Endometrium (tissue), 2 donors: ENCODE measurements at regions not wholly inside any gene's neighbourhood (a gene's known extent, or its start where the extent isn't known, plus 50 kb on each side); places are given as distances from the start of the nearest gene placed in this dataset.

Source experiments
- FAIRE-seq: peaks from 2 replicates; lab custom pipeline; 2012; peaks lifted over from hg19 to GRCh38; lab: Jason Lieb, UNC
- donor health status: control.
- donor health status: control.

GRCh38 chr2:106629981-106630380 lies 142.8 kb downstream of the CD8B2 start:
- no peak for FAIRE-seq

GRCh38 chr2:106631281-106631680 lies 144.1 kb downstream of the CD8B2 start:
- FAIRE-seq = no peak

GRCh38 chr2:106638043-106638442 lies 150.9 kb downstream of the CD8B2 start:
- peak; percentile 98 for FAIRE-seq

GRCh38 chr2:106638580-106638979 lies 151.4 kb downstream of the CD8B2 start:
- no peak for FAIRE-seq

GRCh38 chr2:106642679-106643078 lies 155.5 kb downstream of the CD8B2 start:
- FAIRE-seq = peak; percentile 100

- FAIRE-seq = no peak
Observed at GRCh38 chr2:106644623-106645022, 157.5 kb downstream of the CD8B2 start.

GRCh38 chr2:106646605-106647004 lies 159.4 kb downstream of the CD8B2 start:
- FAIRE-seq = no peak

GRCh38 chr2:106649306-106649705 lies 162.1 kb downstream of the CD8B2 start:
- no peak for FAIRE-seq

- no peak for FAIRE-seq
Observed at GRCh38 chr2:106653465-106653864, 166.3 kb downstream of the CD8B2 start.

- no peak for FAIRE-seq
Observed at GRCh38 chr2:106658616-106659015, 171.5 kb downstream of the CD8B2 start.

- no peak for FAIRE-seq
Observed at GRCh38 chr2:106664669-106665068, 177.5 kb downstream of the CD8B2 start.

GRCh38 chr2:106667478-106668070 lies 180.4 kb downstream of the CD8B2 start:
- no peak for FAIRE-seq

- no peak for FAIRE-seq
Observed at GRCh38 chr2:106685180-106685897, 198.2 kb downstream of the CD8B2 start.

- FAIRE-seq = no peak
Observed at GRCh38 chr2:106686814-106687213, 199.2 kb downstream of the ST6GAL2 start.

- FAIRE-seq = no peak
Observed at GRCh38 chr2:106694964-106695470, 190.9 kb downstream of the ST6GAL2 start.

GRCh38 chr2:106695919-106696318 lies 190.0 kb downstream of the ST6GAL2 start:
- no peak for FAIRE-seq

GRCh38 chr2:106700616-106701015 lies 185.4 kb downstream of the ST6GAL2 start:
- FAIRE-seq = no peak

GRCh38 chr2:106701203-106702022 lies 184.6 kb downstream of the ST6GAL2 start:
- peak; percentile 96 for FAIRE-seq

- FAIRE-seq = no peak
Observed at GRCh38 chr2:106703161-106703560, 182.8 kb downstream of the ST6GAL2 start.

GRCh38 chr2:106704798-106705197 lies 181.2 kb downstream of the ST6GAL2 start:
- FAIRE-seq = no peak

GRCh38 chr2:106705877-106706276 lies 180.1 kb downstream of the ST6GAL2 start:
- no peak for FAIRE-seq

GRCh38 chr2:106706283-106706682 lies 179.7 kb downstream of the ST6GAL2 start:
- no peak for FAIRE-seq

- no peak for FAIRE-seq
Observed at GRCh38 chr2:106708209-106708608, 177.8 kb downstream of the ST6GAL2 start.
